ENCODE measurements at regions not wholly inside any gene's neighbourhood (a gene's known extent, or its start where the extent isn't known, plus 50 kb on each side); places are given as distances from the start of the nearest gene placed in this dataset.

- DNase-seq (ENCODE audit: low spot score) (no peak), FAIRE-seq (no peak)
Measured at GRCh38 chr1:80044662-80045061, 1038.1 kb upstream of the ADGRL4 start.

GRCh38 chr1:80036690-80037432, 1030.3 kb upstream of the ADGRL4 start:
- no peak for FAIRE-seq

GRCh38 chr1:80023358-80023757, 1016.8 kb upstream of the ADGRL4 start:
- no peak for FAIRE-seq

More at GRCh38 chr1:80036690-80037432, 1030.3 kb upstream of the ADGRL4 start:
- no peak for DNase-seq (ENCODE audit: low spot score)

GRCh38 chr1:80021891-80022290, 1015.4 kb upstream of the ADGRL4 start:
- no peak for FAIRE-seq

More at GRCh38 chr1:80023358-80023757, 1016.8 kb upstream of the ADGRL4 start:
- no peak for DNase-seq (ENCODE audit: low spot score)

GRCh38 chr1:80018348-80018747, 1011.8 kb upstream of the ADGRL4 start:
- FAIRE-seq (no peak), DNase-seq (ENCODE audit: low spot score) (no peak)

More at GRCh38 chr1:80021891-80022290, 1015.4 kb upstream of the ADGRL4 start:
- no peak for DNase-seq (ENCODE audit: low spot score)

GRCh38 chr1:80008934-80009333, 1002.4 kb upstream of the ADGRL4 start:
- no peak for FAIRE-seq
- no peak for DNase-seq (ENCODE audit: low spot score)

GRCh38 chr1:80003250-80003649, 996.7 kb upstream of the ADGRL4 start:
- FAIRE-seq (no peak), DNase-seq (ENCODE audit: low spot score) (no peak)

GRCh38 chr1:79988401-79988800, 981.9 kb upstream of the ADGRL4 start:
- no peak for DNase-seq (ENCODE audit: low spot score)
- FAIRE-seq: no peak

GRCh38 chr1:79982211-79982610, 975.7 kb upstream of the ADGRL4 start:
- FAIRE-seq (no peak), DNase-seq (ENCODE audit: low spot score) (no peak)

- no peak for DNase-seq (ENCODE audit: low spot score)
- no peak for FAIRE-seq
Measured at GRCh38 chr1:79981481-79981880, 975.0 kb upstream of the ADGRL4 start.

GRCh38 chr1:79979346-79979745, 972.8 kb upstream of the ADGRL4 start:
- no peak for DNase-seq (ENCODE audit: low spot score)
- FAIRE-seq: no peak

- FAIRE-seq (no peak), DNase-seq (ENCODE audit: low spot score) (no peak)
Measured at GRCh38 chr1:79976287-79976686, 969.8 kb upstream of the ADGRL4 start.

GRCh38 chr1:79974659-79975058, 968.1 kb upstream of the ADGRL4 start:
- no peak for DNase-seq (ENCODE audit: low spot score)
- FAIRE-seq: no peak

- no peak for FAIRE-seq
- no peak for DNase-seq (ENCODE audit: low spot score)
Measured at GRCh38 chr1:79969886-79970285, 963.4 kb upstream of the ADGRL4 start.

GRCh38 chr1:79966438-79966837, 959.9 kb upstream of the ADGRL4 start:
- FAIRE-seq (no peak), DNase-seq (ENCODE audit: low spot score) (no peak)

GRCh38 chr1:79959635-79960034, 953.1 kb upstream of the ADGRL4 start:
- DNase-seq (ENCODE audit: low spot score): no peak
- no peak for FAIRE-seq

GRCh38 chr1:79955966-79956365, 949.4 kb upstream of the ADGRL4 start:
- FAIRE-seq (no peak), DNase-seq (ENCODE audit: low spot score) (no peak)

GRCh38 chr1:79950511-79950910, 944.0 kb upstream of the ADGRL4 start:
- DNase-seq (ENCODE audit: low spot score): no peak
- FAIRE-seq: no peak

- no peak for FAIRE-seq
Measured at GRCh38 chr1:79945391-79945790, 938.9 kb upstream of the ADGRL4 start.

GRCh38 chr1:79929356-79929755, 922.8 kb upstream of the ADGRL4 start:
- FAIRE-seq (no peak), DNase-seq (ENCODE audit: low spot score) (no peak)

More at GRCh38 chr1:79945391-79945790, 938.9 kb upstream of the ADGRL4 start:
- no peak for DNase-seq (ENCODE audit: low spot score)

- DNase-seq (ENCODE audit: low spot score): no peak
- FAIRE-seq: no peak
Measured at GRCh38 chr1:79928901-79929300, 922.4 kb upstream of the ADGRL4 start.

GRCh38 chr1:79920960-79921669, 914.6 kb upstream of the ADGRL4 start:
- DNase-seq (ENCODE audit: low spot score) (no peak), FAIRE-seq (no peak)

- no peak for DNase-seq (ENCODE audit: low spot score)
- no peak for FAIRE-seq
Measured at GRCh38 chr1:79914896-79915295, 908.4 kb upstream of the ADGRL4 start.

Data from RCC 7860 (cell line).